HG03439 (cell line): ENCODE measurements at regions not wholly inside any gene's neighbourhood (a gene's known extent, or its start where the extent isn't known, plus 50 kb on each side); places are given as distances from the start of the nearest gene placed in this dataset.

Source experiments
- ATAC-seq: cut with Tn5 transposase; IDR thresholded peaks from one replicate; pipeline ENCODE4 v1.9.1; 2021; ENCODE audit warnings: mild to moderate bottlenecking, moderate library complexity; ENCODE audit not compliant: unreplicated experiment

- ATAC-seq = no peak
Measured at GRCh38 chr12:127194176-127194575, 1072.8 kb upstream of the TMEM132C start.

DNA sequence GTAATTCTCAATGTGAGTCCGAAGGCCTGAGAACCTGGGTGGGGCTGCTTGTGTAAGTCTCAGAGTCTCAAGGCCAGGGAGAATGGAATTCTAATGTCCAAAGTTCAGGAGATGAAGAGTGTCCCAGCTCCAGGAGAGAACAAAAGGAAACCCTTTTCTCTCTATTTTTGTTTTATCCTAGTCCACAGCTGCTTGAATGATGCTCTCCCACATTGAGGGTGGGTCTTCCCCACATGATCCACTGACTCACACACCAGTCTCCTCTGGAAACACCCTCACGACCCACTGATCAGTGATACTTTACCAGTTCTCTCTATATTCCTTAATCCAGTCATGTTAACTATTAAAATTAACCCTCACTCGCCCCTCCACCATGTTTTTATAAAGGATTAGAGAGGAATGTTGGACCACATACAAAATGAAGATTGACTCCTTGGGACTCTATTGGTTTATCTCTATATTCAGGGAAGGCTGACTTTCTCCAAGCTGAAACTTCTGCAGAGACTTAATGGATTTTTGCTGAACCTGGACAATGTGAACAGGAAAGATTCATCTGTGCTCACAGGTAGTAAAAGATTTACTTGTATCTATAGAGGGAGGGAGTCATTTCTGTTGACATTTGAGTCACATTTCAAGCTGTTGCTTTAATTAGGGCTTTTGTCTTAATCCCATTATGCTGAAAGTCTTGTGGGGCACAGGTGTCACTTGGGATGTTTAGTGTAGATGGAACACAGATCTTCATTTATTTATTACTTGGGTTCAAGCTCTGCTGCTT, 1061.0 kb upstream of the TMEM132C start:
- no peak for ATAC-seq

DNA sequence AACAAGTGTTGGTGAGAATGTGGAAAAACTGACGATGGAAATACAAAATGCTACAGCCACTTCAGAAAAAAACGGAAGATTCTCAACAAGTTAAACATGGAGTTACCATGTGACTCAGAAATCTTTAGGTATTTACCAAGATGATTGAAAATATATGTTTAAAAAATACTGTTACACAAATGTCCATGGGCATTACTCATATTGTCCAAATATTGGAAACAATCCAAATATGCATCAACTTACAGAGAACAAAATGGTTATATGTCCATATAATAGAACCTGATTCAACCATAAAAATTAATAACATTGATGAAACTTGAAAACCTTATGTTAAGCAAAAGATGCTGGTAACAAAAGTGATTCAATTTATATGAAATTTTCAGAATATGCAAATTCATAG, 1057.7 kb upstream of the TMEM132C start:
- ATAC-seq = no peak

- ATAC-seq = no peak
Measured at GRCh38 chr12:127214186-127214585, 1052.8 kb upstream of the TMEM132C start.

GRCh38 chr12:127223011-127223410, 1044.0 kb upstream of the TMEM132C start:
- ATAC-seq = no peak

- no peak for ATAC-seq
Measured at GRCh38 chr12:127223731-127224130, 1043.2 kb upstream of the TMEM132C start.

- no peak for ATAC-seq
Measured at GRCh38 chr12:127230843-127231260, 1036.1 kb upstream of the TMEM132C start.

DNA sequence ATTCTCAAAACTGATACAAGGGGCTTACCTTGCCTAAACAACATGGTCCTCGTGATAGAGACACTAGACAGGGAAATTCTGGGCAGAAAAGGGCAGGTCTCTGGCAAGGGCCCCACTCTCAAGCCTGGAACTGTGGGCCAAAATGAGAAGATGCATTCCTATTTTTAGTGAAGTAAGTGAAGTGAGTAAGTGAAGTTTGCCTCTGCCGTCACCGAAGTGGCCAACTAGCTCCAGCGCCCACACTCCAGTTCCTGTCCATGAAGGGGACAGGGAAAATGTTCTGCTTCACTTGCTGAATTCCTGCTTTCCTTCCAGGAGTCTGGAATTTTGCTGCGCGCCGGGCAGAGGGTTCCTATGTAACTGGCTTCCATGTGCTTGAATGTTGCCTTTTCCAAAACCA, 1035.6 kb upstream of the TMEM132C start:
- no peak for ATAC-seq

- ATAC-seq = no peak
Measured at GRCh38 chr12:127233016-127233415, 1034.0 kb upstream of the TMEM132C start.

- no peak for ATAC-seq
Measured at GRCh38 chr12:127235761-127236160, 1031.2 kb upstream of the TMEM132C start.

DNA sequence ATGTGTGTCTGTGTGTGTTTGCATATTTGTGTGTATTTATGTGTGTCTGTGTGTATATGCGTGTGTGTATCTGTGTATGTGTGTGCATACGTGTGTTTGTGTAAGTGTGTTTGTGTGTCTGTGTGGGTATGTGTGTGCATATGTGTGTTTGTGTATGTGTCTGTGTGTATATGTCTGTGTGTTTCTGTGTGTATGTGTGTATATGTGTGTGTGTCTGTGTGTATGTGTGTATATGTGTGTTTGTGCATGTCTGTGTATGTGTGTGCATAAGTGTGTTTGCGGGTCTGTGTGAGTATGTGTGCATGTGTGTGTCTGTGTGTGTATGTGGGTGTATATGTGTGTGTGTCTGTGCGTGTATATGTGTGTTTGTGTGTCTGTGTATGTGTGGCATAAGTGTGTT, 1030.5 kb upstream of the TMEM132C start:
- no peak for ATAC-seq

GRCh38 chr12:127237151-127237550, 1029.8 kb upstream of the TMEM132C start:
- ATAC-seq = no peak

- ATAC-seq = no peak
Measured at GRCh38 chr12:127238107-127238506, 1028.9 kb upstream of the TMEM132C start.

GRCh38 chr12:127239781-127240180, 1027.2 kb upstream of the TMEM132C start:
- no peak for ATAC-seq

GRCh38 chr12:127240249-127240929, 1026.6 kb upstream of the TMEM132C start:
- ATAC-seq = no peak

DNA sequence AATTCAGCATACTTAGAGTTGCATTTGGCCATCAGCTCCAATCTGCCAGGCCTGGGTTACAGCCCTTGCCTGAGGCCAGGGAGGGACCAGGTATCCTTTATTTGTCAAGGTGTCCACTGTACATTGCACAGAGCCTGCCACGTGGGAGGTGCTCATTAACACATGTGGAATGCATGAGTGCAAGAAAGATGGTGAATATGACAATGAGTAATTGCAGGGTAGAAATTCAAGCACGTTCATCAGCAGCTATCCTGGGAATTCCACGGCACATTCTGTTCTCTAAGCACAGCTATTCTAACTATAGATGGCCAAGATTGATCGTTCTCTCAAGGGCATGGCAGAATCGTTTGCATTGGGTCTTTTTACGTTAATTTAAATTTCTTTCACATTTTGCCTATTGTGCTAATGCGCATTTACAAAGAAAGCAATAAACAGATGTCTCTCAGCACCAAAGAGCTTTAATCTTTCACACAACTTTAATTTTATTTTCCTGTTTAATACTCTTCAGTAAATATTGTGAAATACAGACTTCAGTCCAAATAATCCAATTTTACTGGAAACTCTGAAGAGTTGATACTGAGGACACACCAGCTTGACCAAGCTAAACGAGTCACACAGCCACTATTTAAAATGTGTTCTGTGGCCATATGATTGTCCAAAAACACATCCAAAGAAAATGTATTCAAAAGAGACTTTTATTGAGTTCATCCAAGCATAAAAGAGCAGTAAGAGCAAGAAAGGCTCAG, 1025.7 kb upstream of the TMEM132C start:
- ATAC-seq = no peak

- no peak for ATAC-seq
Measured at GRCh38 chr12:127245009-127245408, 1022.0 kb upstream of the TMEM132C start.

DNA sequence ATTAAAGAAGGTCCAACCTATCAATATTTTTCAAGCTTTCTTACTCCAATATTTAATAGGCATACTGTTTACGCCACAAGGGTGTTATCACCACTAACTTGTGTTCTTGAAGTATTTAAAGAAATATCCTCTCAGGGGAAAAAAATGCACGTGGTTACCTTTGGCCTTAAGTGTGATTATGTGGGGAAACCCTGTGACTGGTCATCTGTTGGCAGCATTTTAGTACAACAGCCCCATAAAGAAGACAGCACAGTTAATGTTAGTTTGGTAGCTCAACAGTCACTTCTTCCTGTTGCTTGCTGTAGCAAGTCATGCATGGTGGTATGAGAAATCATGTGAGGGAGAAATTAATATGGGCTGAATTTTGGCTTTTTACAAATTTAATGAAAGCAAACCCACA, 1021.5 kb upstream of the TMEM132C start:
- no peak for ATAC-seq

GRCh38 chr12:127247937-127248336, 1019.0 kb upstream of the TMEM132C start:
- ATAC-seq = no peak

DNA sequence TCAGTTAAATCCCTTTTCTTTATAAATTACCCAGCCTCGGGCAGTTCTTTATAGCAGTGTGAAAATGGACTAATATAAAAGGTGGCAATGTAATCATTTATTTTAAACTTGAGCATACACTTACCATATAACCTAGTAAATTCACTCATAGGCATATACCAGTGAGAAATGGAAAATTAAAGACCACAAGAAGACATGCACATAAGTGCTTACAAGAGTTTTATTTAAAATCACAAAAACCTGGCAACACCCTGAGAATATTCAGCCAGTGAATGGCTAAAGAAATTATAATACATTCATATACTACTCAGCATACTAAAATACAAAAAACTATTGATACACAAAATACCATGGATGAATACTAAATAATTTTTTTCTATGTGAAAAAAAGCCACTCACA, 1017.5 kb upstream of the TMEM132C start:
- ATAC-seq = no peak

DNA sequence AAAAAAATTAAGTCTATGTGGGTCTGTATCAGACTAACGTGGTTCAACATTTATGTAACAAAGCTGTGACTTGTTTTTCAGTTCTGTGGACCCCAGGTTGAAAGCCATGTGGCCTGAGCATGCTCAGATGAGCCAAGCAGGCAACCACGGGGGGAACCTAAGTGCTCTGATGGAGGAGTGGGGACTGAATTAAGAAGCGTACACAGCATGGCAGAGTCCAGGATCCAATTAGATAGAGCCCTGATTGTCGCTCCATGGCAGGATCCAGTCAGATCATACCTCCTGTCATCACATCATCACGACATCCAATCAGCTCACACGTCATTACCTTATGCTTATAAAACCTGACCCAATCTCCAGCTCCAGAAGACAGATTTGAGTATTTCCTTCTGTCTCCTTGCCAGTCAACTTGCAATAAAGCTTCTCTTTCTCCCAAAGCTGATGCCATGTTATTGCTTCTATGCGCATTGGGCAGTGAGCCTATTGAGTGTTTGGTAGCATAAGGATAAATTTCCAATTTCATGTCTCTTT, 1013.1 kb upstream of the TMEM132C start:
- ATAC-seq = no peak
